Upper lobe of left lung (tissue), 4 donors: ENCODE measurements at regions not wholly inside any gene's neighbourhood (a gene's known extent, or its start where the extent isn't known, plus 50 kb on each side); places are given as distances from the start of the nearest gene placed in this dataset.

Experiments
- EP300 ChIP-seq, 4 donors: sonication (generic); formaldehyde crosslinking; IDR thresholded peaks; one replicate each; pipeline ENCODE4 v1.5.1; 2017; ENCODE audit warnings: antibody characterized with exemption in 4 of 4, control low read depth in 2 of 4
- POLR2AphosphoS5 ChIP-seq, 2 donors: sonication (generic); formaldehyde crosslinking; IDR thresholded peaks; one replicate each; pipeline ENCODE4 v1.5.1; 2017; ENCODE audit warnings: antibody characterized with exemption in 2 of 2

DNA sequence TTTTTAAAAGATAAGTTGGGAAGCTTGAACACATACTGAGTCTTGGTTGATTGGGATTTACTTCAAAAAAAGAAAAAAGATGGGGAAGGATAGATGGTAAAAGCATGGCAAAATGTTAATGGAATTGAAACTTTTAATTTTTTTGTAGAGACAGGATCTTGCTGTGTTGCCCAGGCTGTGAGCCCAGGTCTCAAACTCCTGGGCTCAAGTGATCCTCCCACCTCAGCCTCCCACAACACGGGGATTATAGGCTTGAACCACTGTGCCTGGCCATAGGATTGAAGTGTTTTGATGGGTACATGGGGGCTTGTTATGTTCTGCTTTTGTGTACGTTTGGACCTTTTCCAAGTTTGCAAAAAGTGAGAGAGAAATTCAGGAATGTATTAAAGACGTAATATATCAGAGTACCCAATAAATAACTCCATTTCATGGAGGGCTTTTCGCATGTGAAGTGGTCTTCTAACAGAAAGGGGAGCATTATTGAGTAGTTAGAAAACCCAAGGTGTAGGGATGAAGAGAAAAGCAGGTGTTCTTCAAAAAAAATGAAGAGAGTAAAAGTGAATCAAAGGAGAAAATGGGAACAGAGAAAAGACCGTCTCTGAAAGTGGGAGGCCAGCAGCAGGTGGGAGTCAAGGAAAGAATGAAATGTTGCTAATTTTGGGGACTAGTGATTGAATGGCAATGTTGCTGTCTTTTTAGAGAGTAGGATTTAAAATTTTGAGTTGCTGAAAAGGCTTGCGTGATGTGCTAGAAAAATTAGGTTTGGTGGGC, 55.2 kb downstream of the GARRE1 start:
- no peak for TF ChIP-seq POLR2AphosphoS5 (IDR thresholded peaks at IDR 0.05)
- no peak for TF ChIP-seq EP300 (IDR thresholded peaks at IDR 0.05)
